ENCODE measurements at regions not wholly inside any gene's neighbourhood (a gene's known extent, or its start where the extent isn't known, plus 50 kb on each side); places are given as distances from the start of the nearest gene placed in this dataset.

DNA sequence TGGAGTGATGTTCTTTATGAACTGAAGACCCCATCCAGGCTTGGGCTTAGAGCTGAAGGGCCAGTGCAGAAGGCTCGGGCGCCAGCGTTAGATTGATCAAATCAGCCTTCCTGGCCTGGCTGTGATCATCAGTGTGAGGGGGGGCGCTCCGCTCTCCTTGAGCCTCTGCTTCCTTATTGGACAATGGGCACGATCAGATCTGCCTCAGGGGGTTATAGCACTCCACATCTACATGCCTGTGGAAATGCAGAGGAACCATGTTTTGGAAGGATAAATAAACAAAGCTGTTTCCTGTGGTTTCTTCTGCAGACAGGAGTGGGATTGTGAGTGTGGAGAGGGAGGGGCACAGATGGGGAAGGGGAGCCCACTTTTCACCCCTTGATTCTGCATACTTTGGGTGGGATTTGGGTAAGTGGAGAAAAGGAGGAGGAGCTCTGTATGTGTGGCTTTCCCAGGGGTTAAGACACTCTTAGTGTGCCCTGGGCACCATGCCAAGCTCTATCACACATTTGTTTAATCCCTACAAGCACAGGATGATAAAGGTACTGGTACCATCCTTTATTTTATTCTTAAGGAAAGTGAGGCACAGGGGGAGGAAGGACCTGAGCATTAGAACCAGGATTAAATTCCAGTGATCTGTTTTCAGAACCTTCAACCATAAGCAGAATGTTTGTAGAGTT is 150.5 kb downstream of the EN1 start:
- no peak for FAIRE-seq

DNA sequence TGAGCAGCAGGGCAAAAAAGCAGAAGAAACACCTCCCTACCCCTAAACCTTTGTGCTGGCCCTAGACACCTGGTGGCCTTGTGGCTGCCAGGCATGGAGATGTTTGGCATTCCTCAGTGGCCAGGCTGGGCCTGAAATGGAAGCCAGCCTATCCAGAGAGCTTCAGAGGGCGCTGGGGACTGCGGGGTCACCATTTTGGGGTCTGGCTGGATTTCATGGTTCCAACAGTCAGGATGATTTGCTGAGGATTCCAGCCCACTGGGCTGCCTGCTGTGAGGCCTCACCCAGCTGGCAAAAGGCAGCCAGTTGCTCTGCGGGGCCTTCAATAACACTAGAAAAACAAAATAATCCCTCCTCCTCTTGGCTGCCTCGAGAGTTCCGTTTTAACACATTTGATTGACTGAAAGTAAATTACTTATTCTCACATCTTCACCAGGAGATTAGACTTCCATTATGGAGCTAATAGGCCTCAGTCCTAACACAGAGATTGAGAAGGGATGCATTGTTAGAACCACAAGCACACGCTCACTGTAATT is 154.1 kb downstream of the EN1 start:
- FAIRE-seq = no peak

DNA sequence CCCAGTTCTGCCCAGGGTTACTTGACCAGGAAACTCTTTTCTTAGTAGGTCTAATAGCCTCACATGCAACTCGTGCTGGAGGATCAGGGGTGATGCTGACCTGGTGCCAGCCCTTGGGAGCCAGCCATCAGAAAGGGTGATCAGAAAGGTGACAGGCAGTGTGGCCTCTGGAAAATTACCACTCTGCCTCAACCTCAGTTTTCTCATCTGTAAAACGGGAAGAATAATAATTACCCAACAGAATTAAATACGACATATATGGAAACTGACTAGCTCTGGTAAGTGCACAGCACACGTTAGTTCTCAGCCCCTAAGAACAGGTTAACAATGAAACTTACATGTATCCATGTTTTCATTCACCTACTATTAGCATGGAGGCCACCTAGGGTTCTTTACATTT is 157.6 kb downstream of the EN1 start:
- FAIRE-seq = no peak

DNA sequence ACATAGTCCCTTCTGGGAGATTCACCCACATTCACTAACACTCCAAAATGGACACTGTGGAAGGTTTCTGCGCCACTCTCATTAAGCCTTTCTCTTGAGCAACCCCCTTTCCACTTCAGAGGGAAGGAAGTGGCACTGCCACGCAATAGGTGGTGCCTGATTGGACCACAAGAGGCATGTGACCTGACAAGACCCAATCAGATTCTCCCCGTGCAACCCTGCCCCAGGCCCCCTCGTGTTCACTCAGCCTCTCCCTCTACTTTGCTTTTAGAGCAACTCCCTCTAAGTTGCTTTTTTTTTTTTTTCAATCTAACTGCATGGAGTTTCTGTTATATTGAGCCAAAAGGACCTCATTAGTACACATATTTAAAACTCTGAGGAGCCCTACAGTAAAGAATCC is 158.0 kb downstream of the EN1 start:
- no peak for FAIRE-seq

DNA sequence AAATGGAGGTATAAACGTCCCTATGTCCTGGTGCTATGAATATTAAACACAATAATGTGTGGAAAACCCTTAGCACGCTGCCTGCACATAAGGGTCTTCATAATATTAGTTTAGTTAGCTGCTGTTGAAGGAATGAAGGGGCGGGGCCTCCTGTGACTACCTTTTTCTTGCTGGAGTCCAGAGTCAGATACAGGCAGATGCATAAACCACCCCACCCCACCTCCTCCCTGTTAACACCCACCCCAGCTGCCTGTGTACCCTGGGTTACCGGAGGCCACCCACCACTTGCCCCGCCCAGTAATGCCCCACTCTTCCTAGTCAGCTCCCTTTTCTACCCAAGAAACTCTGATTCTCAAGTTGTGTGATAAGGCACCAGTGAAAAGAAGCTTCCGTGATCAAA is 158.4 kb downstream of the EN1 start:
- FAIRE-seq = no peak

DNA sequence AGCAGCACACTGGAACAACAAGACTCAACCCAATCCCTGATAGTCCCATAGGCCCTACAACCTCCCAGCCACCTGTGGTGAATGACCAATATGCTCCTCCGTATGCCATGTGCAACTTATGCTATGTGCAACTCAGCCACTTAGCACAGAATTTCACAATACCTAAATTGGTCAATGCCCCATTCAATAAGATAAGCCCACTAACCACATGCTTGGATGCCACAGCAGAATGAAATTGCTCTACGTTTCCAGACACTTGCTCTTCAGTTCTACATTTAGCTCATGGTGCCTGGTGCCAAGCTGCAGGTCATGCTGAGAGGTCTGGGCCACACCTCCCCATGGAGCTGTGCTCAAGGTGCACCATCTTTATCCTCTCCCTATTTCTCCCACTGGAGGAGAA is 159.8 kb downstream of the EN1 start:
- FAIRE-seq = no peak

DNA sequence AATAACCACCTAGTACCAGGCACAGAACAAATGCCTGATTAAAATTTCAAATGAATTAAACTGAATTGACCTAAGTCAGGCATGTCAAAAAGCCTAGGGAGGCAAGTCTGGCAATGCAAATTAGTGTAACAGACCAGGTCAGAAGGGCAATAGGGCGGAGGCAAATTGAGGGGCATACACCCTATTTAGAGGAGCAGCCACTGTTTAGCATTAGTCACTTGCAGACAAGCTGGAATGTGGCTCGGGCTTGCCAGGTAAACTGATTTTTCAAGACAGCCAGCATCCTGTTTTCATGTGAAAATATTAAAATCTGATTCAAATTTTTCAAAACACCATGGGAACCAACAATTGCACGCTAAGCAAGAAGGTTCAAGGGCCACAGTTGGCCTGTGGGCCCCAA is 160.3 kb downstream of the EN1 start:
- no peak for FAIRE-seq

DNA sequence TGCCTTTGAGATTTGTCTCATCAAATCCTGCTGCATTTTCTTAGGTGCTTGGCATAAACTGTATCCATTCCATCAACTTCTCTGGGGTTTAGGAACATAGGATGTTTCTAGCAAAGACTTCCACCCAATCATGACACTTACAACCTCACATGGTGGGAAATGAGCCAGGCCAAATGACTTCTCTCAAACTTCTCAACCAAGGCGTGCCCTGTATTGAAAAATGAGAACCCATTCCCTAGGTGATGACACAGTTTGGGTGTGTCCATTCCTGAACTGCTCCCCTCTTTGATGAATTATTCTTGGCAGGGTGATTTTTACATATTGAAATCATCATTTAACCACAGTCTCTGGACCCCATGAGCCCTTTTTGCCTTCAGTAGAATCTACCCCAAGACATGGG is 161.1 kb downstream of the EN1 start:
- no peak for FAIRE-seq

DNA sequence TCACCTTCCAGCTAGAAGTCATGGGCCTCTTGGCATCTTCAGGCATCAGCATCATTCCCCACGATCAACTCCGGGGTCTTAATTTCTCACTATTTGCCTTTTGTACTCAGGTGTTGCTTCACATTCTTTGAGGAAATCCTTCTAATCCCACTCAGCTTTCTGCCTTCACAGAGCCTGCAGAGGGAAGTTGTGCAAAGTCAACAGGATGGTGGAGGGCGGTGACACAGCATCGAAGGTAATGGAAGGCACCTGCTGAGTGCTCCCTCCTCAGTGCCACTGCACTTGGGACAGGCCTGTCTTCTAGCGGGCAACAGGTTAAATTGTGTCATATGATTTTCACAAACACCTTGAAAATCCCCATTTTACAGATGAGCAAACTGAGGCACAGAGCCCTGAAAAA is 164.0 kb downstream of the EN1 start:
- no peak for FAIRE-seq

DNA sequence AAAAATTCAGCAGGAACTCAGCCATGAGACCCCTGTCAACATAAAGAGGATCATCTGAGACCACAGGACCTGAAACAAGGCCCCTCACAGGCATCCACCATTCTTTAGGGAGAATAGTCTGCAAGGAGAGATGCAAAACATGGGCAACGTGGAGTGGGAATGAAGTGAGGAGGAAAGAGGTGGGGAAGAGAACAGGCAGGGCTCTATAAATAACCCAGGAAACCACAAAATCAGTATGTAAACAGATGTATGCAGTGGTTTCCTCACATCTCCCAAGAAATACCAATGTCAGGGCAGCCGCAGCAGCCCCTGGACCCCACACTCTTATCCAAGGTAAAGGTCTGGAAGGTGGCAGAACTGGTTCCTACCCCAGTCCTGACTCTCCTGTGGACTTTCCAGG is 168.5 kb downstream of the EN1 start:
- FAIRE-seq = no peak

DNA sequence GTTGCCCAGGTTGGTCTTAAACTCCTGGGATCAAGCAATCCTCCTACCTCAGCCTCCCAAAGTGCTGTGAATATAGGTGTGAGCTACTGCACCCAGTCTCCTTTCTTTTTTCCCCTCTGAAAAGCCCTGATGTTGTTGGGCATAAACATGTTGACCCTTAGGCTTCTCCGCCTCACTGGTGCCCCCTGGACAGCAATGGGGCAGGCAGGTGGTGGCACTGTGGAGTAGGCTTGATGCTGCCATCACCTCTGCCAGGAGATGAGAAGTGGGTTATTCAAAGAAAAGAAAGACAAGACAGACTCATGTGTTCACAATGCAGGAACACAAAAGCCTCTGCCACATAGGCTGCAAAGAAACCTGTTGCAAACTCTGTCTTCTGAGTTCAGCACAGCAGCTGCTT is 169.9 kb downstream of the EN1 start:
- FAIRE-seq = no peak

DNA sequence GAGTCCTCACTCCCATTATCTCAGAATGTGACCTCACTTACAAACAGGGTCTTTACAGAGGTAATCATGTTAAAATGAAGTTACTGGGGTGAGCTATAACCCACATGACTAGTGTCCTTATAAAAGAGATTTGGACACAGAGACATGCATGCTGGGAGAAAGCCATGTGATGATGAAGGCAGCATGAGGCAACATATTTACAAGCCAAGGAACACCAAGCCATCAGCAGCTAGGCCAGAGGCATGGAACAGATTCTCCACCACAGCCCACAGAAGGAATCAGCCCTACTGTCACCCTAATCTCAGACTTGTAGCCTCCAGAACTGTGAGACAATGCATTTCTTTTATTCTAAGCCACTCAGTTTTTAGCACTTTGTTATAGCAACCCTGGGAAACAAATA is 171.9 kb downstream of the EN1 start:
- FAIRE-seq = no peak

DNA sequence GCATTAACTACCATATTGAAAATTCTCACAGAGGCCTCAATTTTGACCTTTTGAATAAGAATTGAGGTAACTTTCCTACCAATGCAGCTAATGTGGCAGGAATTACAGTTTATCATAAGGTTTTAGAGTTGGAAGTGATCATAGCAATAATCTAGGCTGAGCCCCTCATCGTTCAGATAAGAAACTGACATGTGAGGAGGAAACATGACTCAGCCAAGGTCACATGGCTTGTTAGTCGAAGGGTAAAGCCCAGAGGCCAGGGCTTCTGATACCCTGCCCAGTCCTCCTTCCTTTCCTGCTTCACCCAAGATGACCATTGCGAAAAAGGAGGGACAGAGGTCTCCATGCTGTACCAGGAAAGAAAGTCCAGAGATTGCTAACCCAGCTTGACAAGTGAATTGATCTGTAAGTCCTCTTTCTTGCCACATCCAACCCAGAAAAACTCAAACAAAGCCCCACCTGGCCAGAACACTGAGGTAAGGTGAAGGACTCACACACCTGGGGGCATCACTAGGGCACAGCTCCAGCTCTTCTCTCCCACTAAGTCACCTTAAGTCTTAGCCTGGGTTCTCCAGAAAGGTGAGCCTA is 174.8 kb downstream of the EN1 start:
- no peak for FAIRE-seq

DNA sequence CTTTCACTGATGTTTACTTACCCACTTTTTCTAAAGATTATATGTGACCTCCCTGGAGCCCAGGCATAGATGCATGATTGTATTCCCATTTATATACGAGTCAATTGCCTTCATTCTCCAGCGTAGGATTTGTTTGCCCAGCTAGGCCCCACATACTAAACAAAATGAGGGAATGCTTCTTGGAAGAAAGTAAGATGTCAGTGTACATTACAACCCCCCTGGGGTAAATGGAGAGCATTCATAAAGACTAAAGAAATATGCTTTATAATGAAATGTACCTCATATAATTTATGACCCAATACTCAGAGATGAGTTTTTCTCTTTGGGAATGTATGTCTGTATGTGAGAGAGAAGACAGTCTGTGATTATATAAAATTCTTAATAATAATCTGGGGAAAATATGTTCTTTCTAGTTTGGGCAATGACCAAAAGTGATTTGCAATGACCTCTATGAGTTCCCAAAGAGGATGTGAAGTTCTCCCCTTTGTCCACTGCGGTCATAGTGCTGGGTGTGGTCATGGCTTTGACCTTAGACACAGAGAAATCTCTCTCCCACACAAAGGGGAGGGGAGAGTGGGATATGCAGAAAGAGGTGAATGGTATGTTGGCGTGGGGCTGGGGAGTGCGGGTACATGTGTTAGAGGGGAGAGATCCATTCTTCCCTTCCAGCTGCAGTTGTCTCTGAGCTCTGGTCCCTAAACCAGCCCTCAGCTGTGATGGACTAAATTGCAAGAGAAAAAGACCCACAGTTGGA is 175.6 kb downstream of the EN1 start:
- FAIRE-seq = no peak

DNA sequence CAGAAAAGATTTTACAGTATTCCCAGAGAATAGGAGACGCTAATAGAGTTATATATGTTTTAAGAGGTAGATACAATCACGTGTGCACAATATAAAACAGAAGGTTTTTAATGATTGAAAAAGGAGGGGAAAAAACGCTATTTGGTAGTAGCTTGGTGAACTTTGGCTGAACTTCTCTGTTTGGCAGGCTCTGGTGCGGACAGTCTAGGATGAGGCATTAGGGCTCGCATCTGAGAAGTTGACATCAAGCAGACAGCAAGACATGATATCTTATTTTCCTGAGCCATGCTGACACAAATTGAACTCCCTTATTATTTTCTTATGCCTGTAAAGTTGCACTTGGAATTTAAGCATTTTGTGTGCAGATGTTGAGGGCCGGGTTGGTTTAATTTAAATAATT is 176.6 kb downstream of the EN1 start:
- no peak for FAIRE-seq

DNA sequence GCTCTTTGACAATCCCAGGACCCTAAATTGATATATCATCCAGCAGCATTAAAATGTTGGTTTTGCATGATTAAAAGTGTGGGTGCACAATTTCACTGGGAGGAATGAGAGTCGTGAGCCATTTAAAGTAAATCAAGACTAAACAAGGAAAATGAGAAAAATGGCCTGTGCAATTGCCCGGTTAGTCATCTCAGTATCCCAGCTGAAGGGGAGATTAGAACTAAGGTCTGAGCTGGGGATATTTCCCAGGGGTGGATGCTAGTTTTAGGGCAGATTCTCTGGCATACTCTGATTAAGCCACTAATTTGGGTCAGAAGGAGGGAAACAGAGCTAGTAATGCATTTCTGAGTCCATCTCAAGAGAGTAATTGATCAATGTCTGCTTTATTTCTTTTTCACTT is 177.2 kb downstream of the EN1 start:
- FAIRE-seq = no peak

DNA sequence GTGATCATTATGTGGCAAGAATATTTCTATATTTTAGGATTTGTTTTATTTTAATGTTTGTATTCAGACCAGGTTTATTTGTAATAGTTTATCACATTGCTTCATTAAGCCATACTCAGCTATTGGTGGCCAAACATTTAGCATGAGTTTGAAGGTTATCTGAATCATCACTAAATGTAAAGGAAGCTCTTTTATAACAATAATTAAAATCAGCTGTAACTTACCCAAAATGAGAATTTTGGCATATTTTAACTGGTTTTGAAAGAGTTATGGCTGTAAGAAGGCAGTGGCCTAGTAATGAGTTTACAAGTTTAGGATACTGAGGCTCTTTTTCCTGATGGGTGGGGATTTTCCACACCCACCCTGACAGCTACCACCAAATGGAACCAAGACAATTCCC is 177.8 kb downstream of the EN1 start:
- FAIRE-seq = no peak

DNA sequence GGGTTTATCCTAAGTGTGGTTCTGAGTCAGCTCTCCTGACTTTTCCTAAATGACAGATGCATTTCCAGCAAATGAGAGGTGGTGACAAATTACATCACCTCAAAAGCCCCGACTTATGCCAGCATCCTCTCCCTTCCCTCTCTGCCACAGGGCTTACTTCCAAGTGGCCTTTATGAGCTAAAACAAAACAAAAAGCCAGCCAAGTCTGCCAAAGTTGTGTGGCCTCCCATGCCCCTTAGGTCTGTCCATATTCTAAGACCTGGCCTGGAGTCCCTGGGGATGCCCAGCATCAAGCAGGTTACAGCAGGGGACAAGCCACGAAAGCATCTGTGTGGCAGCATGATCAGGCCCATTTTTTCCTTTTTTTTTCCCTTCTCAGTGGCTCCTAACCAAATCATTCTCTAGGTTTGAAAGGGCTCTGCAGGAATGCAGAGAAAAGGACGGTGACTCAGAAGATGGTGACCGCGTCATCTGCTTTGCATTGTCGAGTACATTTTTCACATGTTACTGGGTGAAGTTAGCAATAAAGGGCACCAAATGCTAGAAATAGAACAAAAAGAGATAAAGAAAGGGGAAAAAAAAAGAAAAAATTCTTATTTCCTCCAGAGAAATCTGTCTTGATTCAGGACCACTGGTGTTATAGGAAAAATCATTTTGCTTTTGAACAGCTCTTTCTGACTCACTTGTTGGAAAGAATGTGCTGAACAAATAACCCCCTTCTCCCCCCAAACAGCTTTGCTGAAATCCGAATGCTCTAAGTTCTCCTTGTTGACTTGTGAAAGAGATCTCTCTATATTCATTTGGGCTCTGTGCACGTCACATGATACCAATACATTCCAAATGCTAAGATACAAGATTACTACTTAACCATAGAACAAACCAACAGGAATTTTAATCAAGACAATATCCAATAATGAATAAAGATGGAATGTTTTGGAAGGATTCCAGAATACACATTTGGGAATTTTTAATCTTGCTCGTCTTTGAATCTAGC is 178.7 kb downstream of the EN1 start:
- no peak for FAIRE-seq

DNA sequence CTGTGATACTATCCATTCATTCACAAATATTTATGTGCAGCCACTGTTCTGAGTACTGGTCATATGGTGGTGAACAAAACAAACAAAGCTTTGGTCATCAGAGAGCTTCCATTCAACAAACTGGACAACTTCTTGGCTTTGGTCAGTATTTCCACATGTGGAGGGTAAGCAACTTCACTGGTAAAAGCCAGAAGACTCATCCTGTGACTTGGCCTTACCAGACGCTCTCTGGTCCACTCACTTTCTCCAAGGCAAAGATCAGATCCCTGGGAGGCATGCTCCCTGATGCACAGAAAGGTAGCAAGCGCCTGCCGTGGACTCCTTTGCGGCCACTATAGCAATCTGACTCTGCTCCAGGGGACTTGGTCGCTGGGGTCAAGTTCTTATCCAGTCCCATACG is 179.5 kb downstream of the EN1 start:
- no peak for FAIRE-seq

DNA sequence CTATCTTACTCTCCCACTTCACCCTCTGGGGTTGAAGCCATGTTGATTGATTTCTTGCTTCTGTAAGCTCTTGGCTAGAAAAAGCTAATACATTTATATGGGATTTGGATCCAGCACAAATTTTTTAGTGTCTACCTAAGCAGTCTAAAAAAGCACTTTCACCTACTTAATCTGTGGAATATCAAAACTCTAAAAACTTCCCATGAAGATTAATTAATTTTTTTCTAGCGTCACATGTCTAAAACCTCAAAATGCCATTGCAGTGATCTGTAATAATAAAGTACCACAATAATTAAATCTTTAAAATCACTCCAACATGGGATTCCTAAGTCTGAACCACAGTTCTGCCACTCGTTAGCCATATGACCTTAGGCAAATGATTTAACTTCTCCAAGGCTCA is 180.1 kb downstream of the EN1 start:
- FAIRE-seq = no peak

DNA sequence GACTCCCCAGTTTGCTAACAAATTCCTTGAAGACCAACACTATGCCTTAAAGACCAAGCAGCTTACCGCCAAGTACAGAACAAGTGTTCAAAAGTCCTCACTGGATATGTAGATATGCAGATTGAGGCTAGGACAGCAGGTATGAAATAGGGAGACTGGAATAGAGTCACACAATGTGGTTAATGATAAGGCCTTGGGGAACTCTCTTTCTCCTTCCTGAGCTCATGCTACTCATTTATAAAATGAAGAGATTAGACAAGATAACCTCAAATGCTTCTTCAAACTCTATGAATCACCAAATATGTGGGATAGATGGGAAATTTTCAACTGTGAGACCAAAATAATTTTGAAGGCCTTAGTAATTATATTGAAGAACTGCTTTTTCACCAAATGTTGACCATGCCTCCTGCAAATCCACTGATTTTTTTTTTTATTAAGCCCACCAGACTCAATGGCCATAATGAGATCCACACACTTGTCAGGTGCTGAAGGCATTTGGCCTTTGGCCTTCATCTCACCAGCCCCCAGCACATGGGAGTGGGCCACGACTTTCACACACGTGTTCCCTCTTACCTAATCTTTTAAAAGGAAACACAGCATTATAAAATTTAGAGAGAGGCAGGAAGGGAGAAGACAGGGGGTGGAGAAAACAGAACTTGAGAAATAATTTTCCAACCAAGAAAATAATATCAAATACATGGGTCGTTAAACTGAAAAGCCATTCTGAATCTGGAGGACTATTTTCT is 181.5 kb downstream of the EN1 start:
- FAIRE-seq = no peak

DNA sequence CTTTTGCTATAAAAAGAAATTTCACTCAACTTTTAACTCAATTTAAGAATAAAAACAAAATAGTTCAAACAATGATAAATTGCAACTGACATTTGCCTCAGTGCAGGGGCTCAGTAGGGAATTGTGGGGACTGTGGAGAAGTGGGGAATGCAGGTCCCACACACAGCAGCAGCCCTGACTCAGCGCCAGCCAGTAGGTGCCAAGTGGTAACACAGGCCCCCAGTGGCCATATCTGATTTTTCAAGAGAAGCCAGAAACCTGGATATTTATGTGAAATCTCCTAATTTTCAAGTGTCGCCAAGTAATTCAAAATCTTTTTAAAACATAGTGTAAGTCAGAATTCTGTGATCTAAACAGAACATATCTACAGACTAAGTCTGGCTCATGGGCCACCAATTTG is 186.3 kb downstream of the EN1 start:
- no peak for FAIRE-seq

Measured in islet of Langerhans (tissue), 1 donor.